Testis (tissue), 2 donors: ENCODE measurements at regions not wholly inside any gene's neighbourhood (a gene's known extent, or its start where the extent isn't known, plus 50 kb on each side); places are given as distances from the start of the nearest gene placed in this dataset.
A peak's percentile ranks its signal among the peaks of the same experiment; 100 is the strongest.

Source experiments
- DNase-seq: peaks from one replicate; pipeline ENCODE4 v3.0.0-alpha.2; 2019
- H3K27ac ChIP-seq, 2 donors: fragments of 200-600 bp; sonication (generic); one replicate each; pipeline ENCODE4 v1.5.1; 2019
- H3K27me3 ChIP-seq: fragments of 200-600 bp; sonication (generic); one replicate; pipeline ENCODE4 v1.5.1; 2019
- H3K36me3 ChIP-seq: fragments of 200-600 bp; sonication (generic); one replicate; pipeline ENCODE4 v1.5.1; 2017; ENCODE audit warnings: low read depth; ENCODE audit errors: missing control alignments
- H3K4me1 ChIP-seq: fragments of 200-600 bp; sonication (generic); one replicate; pipeline ENCODE4 v1.5.1; 2019
- H3K4me3 ChIP-seq, 2 donors: fragments of 200-600 bp; sonication (generic); one replicate each; pipeline ENCODE4 v1.5.1; 2017 to 2019
- H3K9me3 ChIP-seq: fragments of 200-600 bp; sonication (generic); one replicate; pipeline ENCODE4 v1.5.1; 2017
- CTCF ChIP-seq, 3 experiments: fragments of 450-650 bp in 2 of 3; fragments of 200-600 bp in 1 of 3; sonication (generic) in 1 of 3; IDR thresholded peaks; one replicate each; pipeline ENCODE4 v1.5.1; 2016 to 2019; ENCODE audit warnings: antibody characterized with exemption in 3 of 3, mild to moderate bottlenecking in 2 of 3, moderate library complexity in 1 of 3
- POLR2A ChIP-seq: fragments of 450-650 bp; IDR thresholded peaks from one replicate; pipeline ENCODE4 v1.6.1; 2017; ENCODE audit warnings: antibody characterized with exemption, mild to moderate bottlenecking, moderate library complexity
- WGBS, 2 donors: methylation state at CpG; one replicate each; pipeline ENCODE4 v1.1.5; 2018; 5-methylcytosine and 5-hydroxymethylcytosine counted together
- intact Hi-C: fragments of 100-400 bp; cut with DNase I; formaldehyde crosslinking; loops from one replicate; pipeline ENCODE4 v1.15.1; 2023; ENCODE audit warnings: low total_unique reads

DNA sequence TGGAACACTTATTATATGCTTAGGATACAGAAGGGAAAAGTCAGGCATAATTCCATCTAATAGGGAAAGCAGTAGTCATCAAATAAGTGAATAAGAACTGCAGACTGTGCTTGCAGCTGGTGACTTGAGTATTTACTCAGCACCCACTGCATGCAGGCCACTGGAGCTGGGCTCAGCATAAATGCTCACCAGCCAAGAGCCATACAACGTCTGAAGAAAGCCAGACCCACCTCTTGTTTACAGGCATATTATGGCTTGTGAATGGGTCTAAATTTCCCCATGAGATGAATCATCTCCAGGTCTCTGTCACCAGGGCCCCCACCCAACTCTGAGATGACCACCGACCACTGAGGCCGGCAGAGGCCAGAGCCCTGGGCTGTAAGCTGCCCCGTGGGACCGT lies 123.8 kb upstream of the PKDCC start:
- Histone ChIP-seq H3K36me3 (no peaks in the 10 kb centered on the region), H3K27me3 (no peaks in the 10 kb centered on the region), H3K9me3 (no peaks in the 10 kb centered on the region), H3K4me1 (peaks cover 37% of the 10 kb centered on the region), H3K4me3 (no peak overlapping the region), H3K27ac (peak overlapping the region in 1 of 2 donors; percentile 44)
- 71 to 98% methylated on average over 5 of the region's 5 CpGs for WGBS, 2 donors
- TF ChIP-seq CTCF (IDR thresholded peaks at IDR 0.05): no peak
- TF ChIP-seq POLR2A: no peak
- DNase-seq: no peak
- intact Hi-C loops: no loop called here

- Histone ChIP-seq H3K27me3 (no peaks in the 10 kb centered on the region), H3K4me1 (peaks cover 38% of the 10 kb centered on the region), H3K4me3 (no peak overlapping the region), H3K36me3 (no peaks in the 10 kb centered on the region), H3K27ac (no peak overlapping the region), H3K9me3 (no peaks in the 10 kb centered on the region)
- DNase-seq: no peak
- intact Hi-C loops: loop anchor here (5.0 kb wide), 1 partner anchor 132 kb away; no protein-coding TSS in a partner anchor
- 76 to 78% methylated on average over 4 of the region's 4 CpGs for WGBS, 2 donors
- TF ChIP-seq CTCF (IDR thresholded peaks at IDR 0.05): no peak
- no peak for TF ChIP-seq POLR2A
Measured at GRCh38 chr2:41924709-41925408, 123.0 kb upstream of the PKDCC start.

DNA sequence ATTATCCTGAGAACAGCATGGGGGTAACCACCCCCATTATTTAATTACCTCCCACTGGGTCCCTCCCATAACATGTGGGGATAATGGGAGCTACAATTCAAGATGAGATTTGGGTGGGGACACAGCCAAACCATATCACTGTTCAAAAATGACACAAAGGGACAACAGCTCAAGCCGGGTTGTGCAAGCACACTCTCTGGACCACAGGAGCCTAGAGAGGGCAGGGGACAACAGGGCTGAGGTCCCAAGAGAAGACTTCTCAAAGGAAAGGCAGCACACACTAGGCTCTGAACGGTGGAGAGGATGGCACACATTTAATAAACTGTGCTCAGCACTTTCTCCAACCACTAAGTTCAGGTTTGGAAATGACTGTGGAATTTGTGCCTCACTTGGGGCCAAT lies 122.1 kb upstream of the PKDCC start:
- H3K4me1 ChIP-seq: peaks cover 45% of the 10 kb centered on the region
- no peaks in the 10 kb centered on the region for H3K9me3 ChIP-seq
- no peak overlapping the region for H3K4me3 ChIP-seq
- no peak for DNase-seq
- H3K27me3 ChIP-seq: no peaks in the 10 kb centered on the region
- WGBS, 2 donors: 70 to 88% methylated on average over 2 of the region's 2 CpGs
- TF ChIP-seq CTCF (IDR thresholded peaks at IDR 0.05) (no peak), POLR2A (no peak)
- no peaks in the 10 kb centered on the region for H3K36me3 ChIP-seq
- H3K27ac ChIP-seq: no peak overlapping the region
- intact Hi-C loops: loop anchor here (5.0 kb wide), 1 partner anchor 132 kb away; no protein-coding TSS in a partner anchor

GRCh38 chr2:41926614-41927580 lies 120.9 kb upstream of the PKDCC start:
- Histone ChIP-seq H3K4me1 (peaks cover 56% of the 10 kb centered on the region), H3K36me3 (no peaks in the 10 kb centered on the region), H3K27me3 (no peaks in the 10 kb centered on the region), H3K9me3 (no peaks in the 10 kb centered on the region), H3K27ac (peak overlapping the region; percentile 58 to 78), H3K4me3 (no peak overlapping the region)
- WGBS, 2 donors: 36 to 40% methylated on average over 6 to 8 of the region's 8 CpGs
- no peak for TF ChIP-seq CTCF (IDR thresholded peaks at IDR 0.05)
- TF ChIP-seq POLR2A: no peak
- intact Hi-C loops: loop anchor here (5.0 kb wide), 1 partner anchor 130 kb away; no protein-coding TSS in a partner anchor
- no peak for DNase-seq
